GM08714 (cell line): ENCODE measurements at regions not wholly inside any gene's neighbourhood (a gene's known extent, or its start where the extent isn't known, plus 50 kb on each side); places are given as distances from the start of the nearest gene placed in this dataset.

Source experiments
- H3K4me3 ChIP-seq: fragments of 200-500 bp; sonication (Bioruptor generic); 2 replicates; pipeline ENCODE4 v1.5.1; 2014; ENCODE audit warnings: mild to moderate bottlenecking, low read length, inconsistent platforms
- ZNF274 ChIP-seq: IDR thresholded peaks from 2 replicates; pipeline ENCODE4 v1.6.1; 2012; ENCODE audit warnings: mild to moderate bottlenecking, low read depth, low read length

GRCh38 chr19:30647891-30648720 is 275.9 kb downstream of the ZNF536 start:
- no peak overlapping the region for H3K4me3 ChIP-seq
- TF ChIP-seq ZNF274, result no peak

- TF ChIP-seq ZNF274, result no peak
Measured at GRCh38 chr19:30646806-30647205, 274.6 kb downstream of the ZNF536 start.

GRCh38 chr19:30645946-30646577 is 273.9 kb downstream of the ZNF536 start:
- no peak overlapping the region for H3K4me3 ChIP-seq
- no peak for TF ChIP-seq ZNF274

More at GRCh38 chr19:30646806-30647205, 274.6 kb downstream of the ZNF536 start:
- no peak overlapping the region for H3K4me3 ChIP-seq

GRCh38 chr19:30640252-30640965 is 268.2 kb downstream of the ZNF536 start:
- H3K4me3 ChIP-seq, result no peak overlapping the region
- TF ChIP-seq ZNF274, result no peak

GRCh38 chr19:30638889-30639288 is 266.7 kb downstream of the ZNF536 start:
- no peak for TF ChIP-seq ZNF274
- H3K4me3 ChIP-seq, result no peak overlapping the region

- TF ChIP-seq ZNF274, result no peak
Measured at GRCh38 chr19:30637926-30638325, 265.7 kb downstream of the ZNF536 start.

GRCh38 chr19:30634996-30635975 is 263.1 kb downstream of the ZNF536 start:
- no peak overlapping the region for H3K4me3 ChIP-seq

More at GRCh38 chr19:30637926-30638325, 265.7 kb downstream of the ZNF536 start:
- no peak overlapping the region for H3K4me3 ChIP-seq

GRCh38 chr19:30634131-30634830 is 262.1 kb downstream of the ZNF536 start:
- no peak for TF ChIP-seq ZNF274

More at GRCh38 chr19:30634996-30635975, 263.1 kb downstream of the ZNF536 start:
- TF ChIP-seq ZNF274, result no peak

GRCh38 chr19:30631033-30631370 is 258.8 kb downstream of the ZNF536 start:
- no peak for TF ChIP-seq ZNF274
- H3K4me3 ChIP-seq, result no peak overlapping the region

More at GRCh38 chr19:30634131-30634830, 262.1 kb downstream of the ZNF536 start:
- H3K4me3 ChIP-seq, result no peak overlapping the region

- H3K4me3 ChIP-seq, result no peak overlapping the region
- no peak for TF ChIP-seq ZNF274
Measured at GRCh38 chr19:30630289-30631032, 258.3 kb downstream of the ZNF536 start.

- no peak for TF ChIP-seq ZNF274
Measured at GRCh38 chr19:30629086-30629485, 256.9 kb downstream of the ZNF536 start.

GRCh38 chr19:30626626-30626966 is 254.4 kb downstream of the ZNF536 start:
- no peak for TF ChIP-seq ZNF274
- H3K4me3 ChIP-seq, result no peak overlapping the region

More at GRCh38 chr19:30629086-30629485, 256.9 kb downstream of the ZNF536 start:
- no peak overlapping the region for H3K4me3 ChIP-seq

GRCh38 chr19:30625947-30626625 is 253.9 kb downstream of the ZNF536 start:
- TF ChIP-seq ZNF274, result no peak

More at GRCh38 chr19:30625947-30626625, 253.9 kb downstream of the ZNF536 start:
- H3K4me3 ChIP-seq, result no peak overlapping the region
